HG02840 (cell line): ENCODE measurements at regions not wholly inside any gene's neighbourhood (a gene's known extent, or its start where the extent isn't known, plus 50 kb on each side); places are given as distances from the start of the nearest gene placed in this dataset.

Source experiments
- ATAC-seq: cut with Tn5 transposase; IDR thresholded peaks from one replicate; pipeline ENCODE4 v1.9.1; 2021; ENCODE audit warnings: mild to moderate bottlenecking, moderate library complexity, moderate number of reproducible peaks; ENCODE audit not compliant: unreplicated experiment, low FRiP score

DNA sequence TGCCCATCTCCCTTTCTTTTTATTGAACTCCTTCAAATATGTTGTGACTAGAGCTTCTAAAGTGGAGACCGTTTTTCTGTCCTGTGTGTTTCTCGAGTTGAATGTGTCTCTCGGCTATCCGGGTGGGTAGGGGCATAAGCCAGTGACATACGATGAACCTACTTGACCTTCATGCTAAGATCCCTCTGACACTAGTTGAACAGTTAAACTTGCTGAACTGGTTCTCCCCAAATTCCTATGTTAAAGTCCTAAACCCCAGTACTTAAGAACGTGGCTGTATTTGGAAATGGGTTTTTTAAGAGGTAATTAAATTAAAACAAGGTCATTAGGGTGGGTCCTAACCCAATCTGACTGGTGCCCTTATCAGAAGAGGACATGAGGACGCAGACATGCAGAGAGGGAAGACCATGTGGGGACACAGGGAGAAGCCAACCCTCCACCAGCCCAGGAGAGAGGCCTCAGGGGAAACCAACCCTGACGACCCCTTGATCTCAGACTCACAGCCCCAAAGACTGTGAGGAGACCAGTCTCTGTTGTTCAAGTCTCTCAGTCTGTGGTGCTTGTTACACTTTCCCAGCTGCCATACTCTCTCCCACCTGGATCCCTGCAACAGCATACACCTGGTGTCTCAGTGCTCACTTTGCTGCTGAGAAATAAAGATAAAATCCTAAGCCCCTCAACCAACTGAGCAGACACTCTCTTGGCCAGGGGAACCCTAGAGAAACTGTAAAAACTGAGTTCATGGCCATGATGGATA lies 208.4 kb downstream of the MYLK4 start:
- no peak for ATAC-seq

DNA sequence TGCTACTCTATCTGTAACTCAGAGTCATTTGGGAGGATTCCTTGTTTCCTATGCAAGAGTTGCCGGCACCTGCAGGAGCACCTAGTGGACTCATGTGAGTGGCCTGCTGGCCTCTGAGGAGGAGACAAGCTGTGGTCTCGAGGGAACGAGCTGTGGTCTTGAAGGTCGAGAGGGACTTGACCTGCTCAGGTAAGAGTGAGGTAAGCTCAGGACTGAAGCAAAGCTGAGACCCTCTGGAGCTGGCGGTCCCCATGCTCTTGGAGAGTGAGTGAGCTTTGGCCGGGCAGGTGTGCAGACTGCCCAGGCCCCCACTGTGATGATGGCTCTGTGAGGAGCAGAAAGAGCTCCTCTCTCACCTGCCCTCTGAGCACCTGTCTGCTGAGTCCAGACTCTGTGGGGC lies 214.3 kb downstream of the MYLK4 start:
- no peak for ATAC-seq

- ATAC-seq = no peak
Observed at GRCh38 chr6:2535506-2535905, 215.2 kb downstream of the MYLK4 start.

- no peak for ATAC-seq
Observed at GRCh38 chr6:2534406-2535042, 216.2 kb downstream of the MYLK4 start.

GRCh38 chr6:2531426-2532215 lies 219.1 kb downstream of the MYLK4 start:
- no peak for ATAC-seq

- ATAC-seq = no peak
Observed at GRCh38 chr6:2529211-2529719, 221.5 kb downstream of the MYLK4 start.

GRCh38 chr6:2528156-2528555 lies 222.6 kb downstream of the MYLK4 start:
- ATAC-seq = no peak

DNA sequence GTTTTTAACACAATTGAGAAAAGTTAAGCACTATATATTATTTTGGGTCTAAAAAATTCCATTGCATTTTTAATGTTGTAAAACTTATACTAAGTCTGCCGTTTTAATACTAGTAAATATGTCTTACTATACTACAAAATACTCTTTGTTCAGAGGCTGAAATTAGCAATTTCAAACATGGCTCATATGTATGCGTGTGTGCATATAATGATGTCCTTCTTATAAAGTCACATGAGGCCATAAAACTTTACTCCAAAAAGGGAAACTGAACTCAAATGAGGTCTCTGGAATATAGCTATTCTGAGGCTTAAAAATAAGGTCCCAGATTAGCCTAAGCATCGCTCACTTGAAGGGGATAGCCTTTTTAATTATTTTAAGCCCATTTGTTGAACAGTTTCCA lies 224.0 kb downstream of the MYLK4 start:
- ATAC-seq = no peak

- no peak for ATAC-seq
Observed at GRCh38 chr6:2524090-2524489, 226.6 kb downstream of the MYLK4 start.

DNA sequence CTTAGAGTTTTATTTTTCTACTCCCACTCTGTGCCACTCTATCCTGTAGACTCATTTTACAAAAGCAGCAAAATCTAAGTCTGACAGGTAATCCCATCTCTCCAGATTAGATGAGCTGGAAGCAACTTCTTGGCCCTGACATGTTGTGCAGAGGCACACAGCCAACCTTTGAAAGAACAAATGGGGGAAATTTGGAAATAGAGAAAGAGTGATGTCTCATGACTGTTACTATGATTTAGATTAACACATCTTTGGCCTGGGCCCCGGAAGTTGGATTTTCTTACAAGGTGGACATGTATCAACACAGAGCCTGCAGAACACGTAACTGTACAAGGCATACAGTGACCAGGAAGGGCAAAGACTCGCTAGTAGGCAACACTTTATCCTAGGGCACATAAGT lies 227.7 kb downstream of the MYLK4 start:
- ATAC-seq = no peak

GRCh38 chr6:2522521-2522920 lies 228.2 kb downstream of the MYLK4 start:
- ATAC-seq = no peak

DNA sequence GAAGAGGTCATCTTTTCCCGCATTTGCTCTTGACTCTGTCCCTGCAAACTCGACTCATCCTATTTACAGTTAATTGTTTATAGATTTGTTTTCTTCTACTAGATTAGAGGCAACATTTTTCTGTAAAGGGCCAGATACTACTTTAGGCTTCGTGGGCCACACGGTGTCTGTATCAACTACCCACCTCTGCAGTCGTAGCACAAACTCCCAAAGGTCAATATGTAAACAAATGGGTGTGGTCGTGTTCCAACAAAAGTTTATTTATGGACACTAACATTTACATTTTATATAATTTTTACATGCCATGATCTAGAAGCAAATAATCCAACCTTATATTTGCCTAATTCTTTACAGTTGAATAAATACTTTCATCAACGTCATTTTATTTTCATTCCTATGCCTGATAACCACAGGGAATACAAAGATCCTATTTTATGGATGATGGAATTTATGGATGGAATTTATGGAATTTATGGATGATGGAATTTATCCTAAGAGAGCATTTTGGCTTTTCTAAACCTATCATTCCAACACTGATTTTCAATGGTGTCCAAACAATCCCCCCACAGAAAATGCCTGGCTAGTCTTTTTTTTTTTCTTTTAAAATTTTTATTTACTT lies 232.8 kb downstream of the MYLK4 start:
- no peak for ATAC-seq

DNA sequence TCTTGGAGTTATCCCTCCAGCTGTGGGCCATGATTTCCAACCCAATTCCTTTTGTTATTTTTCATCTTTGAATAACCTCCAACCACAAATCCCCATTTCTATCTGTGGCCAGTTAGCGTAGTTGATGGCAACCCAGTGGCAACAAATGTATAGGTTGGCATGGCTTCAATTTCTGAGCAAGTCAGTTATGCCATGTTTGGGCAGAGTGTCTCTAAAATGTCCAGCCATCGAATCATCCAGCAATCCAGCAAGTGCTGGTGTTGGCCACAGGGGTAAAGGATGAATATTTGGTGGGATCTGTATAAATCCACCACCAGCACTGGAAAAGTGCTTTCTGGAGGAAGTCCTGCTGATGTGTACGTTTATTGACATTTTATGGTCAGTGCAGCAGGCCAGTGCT lies 233.3 kb downstream of the MYLK4 start:
- no peak for ATAC-seq

- ATAC-seq = no peak
Observed at GRCh38 chr6:2516059-2516458, 234.7 kb downstream of the MYLK4 start.

DNA sequence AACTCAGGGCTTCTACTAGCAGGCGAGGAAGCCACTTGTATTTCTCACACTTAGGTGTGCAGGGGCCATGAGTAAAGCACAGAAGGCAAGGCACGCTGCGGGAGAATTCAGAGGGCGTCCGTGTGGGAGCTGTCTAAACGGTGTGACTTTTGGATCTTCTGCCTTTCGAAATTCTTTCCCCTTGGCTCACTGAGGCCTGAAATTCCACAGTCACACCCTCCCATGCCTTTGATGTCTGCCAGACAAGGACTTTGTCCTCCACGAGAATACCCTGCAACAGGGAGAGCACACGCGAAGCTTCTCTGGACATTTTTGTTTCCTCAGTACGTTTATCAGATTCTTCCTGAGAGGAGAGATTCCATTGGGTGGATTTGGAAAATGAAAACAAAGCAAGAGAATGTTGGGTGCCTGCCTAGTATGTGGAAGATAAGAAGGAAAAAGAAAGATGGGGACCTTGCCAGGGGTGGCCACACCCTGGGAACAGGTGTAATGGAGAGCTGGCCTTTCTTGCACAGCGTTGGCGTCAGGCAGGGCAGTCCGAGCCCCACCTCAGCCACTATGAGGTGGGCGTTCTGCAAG lies 235.7 kb downstream of the MYLK4 start:
- ATAC-seq = no peak

DNA sequence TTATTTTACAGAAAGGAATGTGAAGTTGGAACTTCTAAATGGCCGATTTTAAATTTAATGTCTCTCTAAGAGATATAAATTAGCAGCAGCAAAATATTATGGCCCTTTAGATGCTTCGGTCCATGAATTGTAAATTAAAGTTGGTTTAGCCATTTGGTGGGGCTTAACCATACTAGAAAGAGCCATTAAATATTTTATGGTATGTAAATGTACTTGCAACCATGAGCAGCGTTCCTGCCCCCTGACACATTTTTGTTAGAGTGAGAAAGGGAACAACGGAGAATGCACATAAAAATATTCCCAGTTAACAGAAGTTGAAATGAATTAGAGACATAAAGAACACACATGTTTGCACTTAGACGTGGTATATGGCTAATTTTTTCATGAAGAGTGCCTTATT lies 237.9 kb downstream of the MYLK4 start:
- ATAC-seq = no peak

- ATAC-seq = no peak
Observed at GRCh38 chr6:2510316-2510715, 240.4 kb downstream of the MYLK4 start.

DNA sequence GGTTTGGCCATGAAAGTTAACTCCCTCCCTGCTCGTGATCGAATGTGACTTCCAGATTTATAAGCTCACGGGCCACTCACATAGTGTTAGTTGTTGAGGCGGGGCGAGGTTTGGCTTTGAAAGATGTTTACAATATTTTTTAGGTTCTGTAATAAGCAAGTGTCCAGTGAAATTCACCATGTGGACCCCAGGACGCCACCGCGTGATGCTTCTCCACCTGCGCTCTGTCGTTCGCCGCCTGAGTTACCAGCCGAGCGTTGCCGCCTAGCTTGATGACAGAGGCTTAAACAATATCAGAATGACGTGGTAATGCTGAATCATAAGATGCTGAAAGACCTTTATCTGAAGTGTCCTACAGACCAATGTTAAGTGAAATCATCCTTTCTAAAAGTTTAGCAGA lies 241.0 kb downstream of the MYLK4 start:
- no peak for ATAC-seq

GRCh38 chr6:2508071-2508470 lies 242.7 kb downstream of the MYLK4 start:
- no peak for ATAC-seq

- ATAC-seq = no peak
Observed at GRCh38 chr6:2507521-2508037, 243.1 kb downstream of the MYLK4 start.
